AG09309 (cell line): ENCODE measurements at regions not wholly inside any gene's neighbourhood (a gene's known extent, or its start where the extent isn't known, plus 50 kb on each side); places are given as distances from the start of the nearest gene placed in this dataset.

Source experiments
- DNase-seq: peaks from one replicate; pipeline ENCODE4 v3.0.0-alpha.2; 2010; ENCODE audit warnings: low read depth
- H3K4me3 ChIP-seq: 2 replicates; pipeline ENCODE4 v1.5.1; 2011; ENCODE audit warnings: mild to moderate bottlenecking, low read depth, low read length, moderate library complexity; ENCODE audit not compliant: control insufficient read depth
- CTCF ChIP-seq: IDR thresholded peaks from 2 replicates; pipeline ENCODE4 v1.5.1; 2011; ENCODE audit warnings: mild to moderate bottlenecking, low read depth, low read length, inconsistent platforms; ENCODE audit not compliant: insufficient read depth, control insufficient read depth; ENCODE audit errors: missing control alignments

- no peak overlapping the region for H3K4me3 ChIP-seq
- TF ChIP-seq CTCF: no peak
- DNase-seq: no peak
Measured at GRCh38 chr2:242027676-242028450, 158.3 kb downstream of the RTP5 start.

- peak; percentile 7 for TF ChIP-seq CTCF
- H3K4me3 ChIP-seq: no peak overlapping the region
- DNase-seq: no peak
Measured at GRCh38 chr2:242029422-242030225, 160.1 kb downstream of the RTP5 start.

- no peak for DNase-seq
- no peak for TF ChIP-seq CTCF
- H3K4me3 ChIP-seq: no peak overlapping the region
Measured at GRCh38 chr2:242030226-242030575, 160.7 kb downstream of the RTP5 start.

GRCh38 chr2:242030858-242031257 lies 161.3 kb downstream of the RTP5 start:
- no peak for TF ChIP-seq CTCF
- DNase-seq: no peak
- H3K4me3 ChIP-seq: no peak overlapping the region

- TF ChIP-seq CTCF: no peak
- peak; percentile 81 for DNase-seq
- H3K4me3 ChIP-seq: no peak overlapping the region
Measured at GRCh38 chr2:242031481-242032019, 162.0 kb downstream of the RTP5 start.

GRCh38 chr2:242032780-242033656 lies 163.5 kb downstream of the RTP5 start:
- no peak overlapping the region for H3K4me3 ChIP-seq
- no peak for DNase-seq
- TF ChIP-seq CTCF: no peak
